ENCODE measurements at regions not wholly inside any gene's neighbourhood (a gene's known extent, or its start where the extent isn't known, plus 50 kb on each side); places are given as distances from the start of the nearest gene placed in this dataset.
"Not testable (repeated sequence)": the region's sequence is repeated elsewhere in the genome, so short reads cannot be mapped to it uniquely, and the experiment has no call there.

DNA sequence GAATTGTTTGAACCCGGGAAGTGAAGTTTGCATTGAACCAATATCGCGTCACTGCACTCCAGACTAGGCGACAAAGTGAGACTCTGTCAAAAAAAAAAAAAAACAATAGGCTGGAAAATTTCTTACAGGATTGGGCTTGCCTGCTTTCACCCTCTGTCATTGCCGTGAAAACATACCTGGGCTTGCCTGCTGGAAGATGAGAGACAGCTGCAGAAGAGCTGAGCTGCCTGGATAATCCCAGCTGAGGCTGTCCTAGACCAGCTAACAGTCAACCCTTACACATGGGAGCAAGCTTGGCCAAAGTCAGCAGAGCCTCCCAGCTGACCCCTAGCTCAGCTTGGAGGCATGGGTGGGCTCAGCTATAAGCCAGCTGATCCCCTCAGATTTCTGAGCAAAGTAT, 306.2 kb downstream of the CCSER2 start:
- no peak for DNase-seq

DNA sequence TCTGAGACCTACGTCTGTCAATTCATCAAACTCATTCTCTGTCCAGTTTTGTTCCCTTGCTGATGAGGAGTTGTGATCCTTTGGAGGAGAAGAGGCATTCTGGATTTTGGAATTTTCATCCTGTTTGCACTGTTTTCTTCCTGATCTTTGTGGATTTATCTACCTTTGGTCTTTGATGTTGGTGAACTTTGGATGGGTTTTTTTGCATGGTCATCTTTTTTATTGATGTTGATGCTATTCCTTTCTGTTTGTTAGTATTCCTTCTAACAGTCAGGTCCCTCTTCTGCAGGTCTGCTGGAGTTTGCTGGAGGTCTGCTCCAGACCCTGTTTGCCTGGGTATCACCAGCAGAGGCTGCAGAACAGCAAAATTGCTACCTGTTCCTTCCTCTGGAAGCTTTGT, 322.2 kb downstream of the CCSER2 start:
- DNase-seq = not testable (repeated sequence)

DNA sequence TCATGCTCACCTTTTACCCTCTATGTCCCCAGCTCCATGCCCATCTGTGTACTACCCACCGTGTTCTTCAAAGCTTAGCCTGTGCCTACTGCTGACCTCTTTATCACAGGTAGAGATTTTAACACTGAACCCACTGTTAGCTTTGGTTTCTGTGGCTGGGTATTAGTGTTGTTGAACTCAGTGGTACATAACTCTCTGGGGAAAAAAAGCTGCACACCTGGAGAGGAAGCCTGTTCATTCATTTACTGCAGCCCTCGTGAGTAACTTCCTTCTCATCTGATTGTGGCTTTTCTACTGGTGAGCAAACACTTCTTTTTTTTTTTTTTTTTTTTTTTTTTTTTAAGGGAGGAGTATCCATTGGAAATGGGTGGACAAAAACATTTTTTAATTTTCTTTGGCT, 326.3 kb downstream of the CCSER2 start:
- DNase-seq = peak; percentile 20

DNA sequence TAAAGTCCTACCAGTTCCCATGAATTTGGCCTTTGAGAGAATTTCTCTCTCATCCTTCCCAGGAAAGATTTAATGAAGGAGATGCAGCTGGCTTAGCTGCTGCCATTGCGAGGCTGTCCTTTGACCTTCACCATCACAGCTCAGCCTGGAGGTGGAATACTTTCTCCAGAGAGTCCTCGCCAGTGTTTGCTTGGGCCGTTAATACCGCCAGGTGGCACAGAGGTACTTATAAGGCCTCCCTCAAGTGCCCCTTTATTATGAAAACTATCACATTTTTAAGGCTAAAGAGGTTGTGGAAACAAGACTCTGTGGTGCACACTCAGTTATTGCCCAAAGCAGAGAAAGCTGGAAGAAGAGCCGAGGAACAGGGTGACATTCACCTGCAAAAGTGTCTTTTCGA, 330.6 kb downstream of the CCSER2 start:
- no peak for DNase-seq

DNA sequence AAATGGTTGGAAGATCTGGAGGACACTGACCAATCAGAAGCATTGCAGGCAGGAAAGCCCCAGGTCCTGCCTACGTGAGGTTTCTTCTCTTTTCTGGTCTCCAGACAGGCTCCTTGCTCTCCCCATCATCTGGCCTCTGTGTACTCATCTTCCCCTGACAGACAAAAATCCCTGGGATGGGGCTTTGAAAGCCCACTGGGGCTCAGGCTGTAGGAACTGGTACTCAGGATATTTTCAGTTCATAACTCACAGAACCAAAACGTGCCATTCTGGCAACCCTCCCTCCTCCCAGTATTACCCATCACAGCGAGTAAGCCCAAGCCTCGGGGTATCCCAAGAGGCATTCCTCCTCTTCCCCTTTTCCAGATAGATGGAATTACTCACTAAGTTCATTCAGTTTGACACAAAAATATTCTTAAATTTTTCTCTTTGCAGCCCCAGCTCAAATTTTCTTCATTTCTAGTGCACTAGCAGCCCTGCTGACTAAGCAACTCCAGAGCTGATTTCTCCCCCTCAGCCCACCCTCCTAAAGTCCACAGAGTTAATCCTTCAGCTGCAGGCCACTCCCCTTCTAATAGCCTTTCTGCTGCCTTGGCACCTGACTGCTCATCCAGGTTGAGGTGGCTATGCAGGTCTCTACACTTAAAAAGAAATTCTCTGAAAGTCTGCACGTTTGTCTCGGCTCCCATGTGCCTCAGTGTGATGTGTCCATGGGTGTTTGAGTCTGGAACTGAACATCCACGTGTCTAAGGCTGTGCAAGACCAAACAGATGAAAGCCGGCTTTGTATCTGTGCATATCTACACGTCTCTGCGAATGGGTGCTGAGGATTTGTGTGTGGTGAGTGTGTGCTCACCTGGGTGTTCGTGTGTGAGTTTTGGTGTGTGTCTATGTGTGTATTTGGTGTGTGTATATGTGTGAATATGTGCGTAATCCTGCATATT, 331.4 kb downstream of the CCSER2 start:
- DNase-seq = no peak

DNA sequence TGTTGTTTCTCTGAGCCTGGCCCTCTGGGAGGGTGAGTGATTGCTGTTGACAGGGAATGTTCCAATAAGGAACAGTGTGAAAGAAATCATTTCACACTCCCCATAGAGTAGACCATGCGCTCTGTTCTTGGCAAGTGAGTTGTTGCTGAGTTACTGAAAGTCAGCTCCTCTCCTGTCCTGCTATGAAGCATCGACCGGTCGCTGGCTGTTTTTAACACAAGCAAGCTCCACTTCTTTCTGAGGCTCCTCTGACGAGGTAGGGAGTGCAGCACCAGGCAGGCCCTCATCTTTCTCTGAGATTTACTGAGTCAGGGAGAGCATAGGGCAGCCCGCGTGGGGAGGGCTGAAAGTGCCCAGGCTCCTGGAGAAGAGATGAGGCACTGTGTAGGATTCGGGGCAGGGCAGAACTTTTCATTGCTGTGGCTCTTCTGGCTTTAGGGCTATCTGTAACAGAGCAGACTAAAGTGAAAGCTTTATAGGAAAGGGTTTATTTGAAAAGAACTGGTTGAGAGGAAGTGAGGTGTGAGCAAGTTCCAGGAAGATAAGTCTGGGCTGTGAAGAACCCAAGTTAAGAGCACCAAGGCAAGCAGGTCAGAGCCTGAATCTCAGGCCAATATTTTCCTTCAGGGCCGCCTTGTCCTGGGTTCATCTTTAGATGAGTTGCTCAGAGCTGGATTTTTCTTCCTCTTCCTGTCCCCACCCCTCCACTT, 332.2 kb downstream of the CCSER2 start:
- no peak for DNase-seq

DNA sequence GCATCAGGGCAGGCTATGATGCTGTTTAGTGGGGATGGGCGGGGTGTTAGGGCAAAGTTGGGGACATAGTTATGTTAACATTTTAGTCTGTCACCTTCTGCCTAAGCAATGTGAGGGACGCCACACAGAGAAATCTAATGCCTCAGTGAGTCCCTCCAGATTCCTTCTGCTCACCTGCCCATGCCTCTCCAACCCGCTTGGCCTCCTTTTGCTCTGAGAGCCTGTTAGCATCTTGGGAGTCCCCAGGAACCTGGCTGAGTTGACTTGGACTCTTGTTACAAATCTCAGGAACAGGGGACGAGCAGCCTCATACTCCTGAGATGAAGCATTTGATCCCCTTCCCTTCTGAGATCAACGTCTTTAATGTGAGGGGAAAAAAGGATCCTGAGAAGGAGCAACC, 336.8 kb downstream of the CCSER2 start:
- DNase-seq = no peak

DNA sequence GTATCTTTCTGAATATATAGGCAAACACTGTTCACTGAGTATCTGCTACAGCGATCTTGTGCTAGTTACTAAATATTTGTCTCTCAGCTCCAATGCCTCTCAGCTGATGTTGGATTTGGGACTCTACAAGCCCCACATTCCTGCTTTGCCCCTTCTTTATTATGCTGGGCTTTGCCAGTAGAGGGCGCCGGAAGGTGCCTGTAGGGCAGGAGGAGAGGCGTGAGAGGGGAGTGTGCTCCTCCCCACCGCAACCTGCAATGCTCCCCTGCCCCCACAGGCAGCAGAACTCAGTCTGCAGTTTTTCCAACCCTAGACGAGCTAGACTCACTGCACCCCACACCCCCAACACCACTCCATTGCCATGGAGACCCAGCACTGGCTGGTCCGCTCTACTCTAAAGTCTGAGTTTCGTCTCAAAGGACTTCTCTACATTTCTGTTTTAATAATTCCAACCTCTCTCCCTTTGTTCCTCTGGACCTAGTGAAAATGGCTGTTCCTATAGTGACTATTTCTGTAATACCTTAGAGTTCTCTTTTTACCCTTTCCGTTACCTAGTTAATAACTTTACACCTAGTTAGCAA, 337.6 kb downstream of the CCSER2 start:
- DNase-seq = no peak

DNA sequence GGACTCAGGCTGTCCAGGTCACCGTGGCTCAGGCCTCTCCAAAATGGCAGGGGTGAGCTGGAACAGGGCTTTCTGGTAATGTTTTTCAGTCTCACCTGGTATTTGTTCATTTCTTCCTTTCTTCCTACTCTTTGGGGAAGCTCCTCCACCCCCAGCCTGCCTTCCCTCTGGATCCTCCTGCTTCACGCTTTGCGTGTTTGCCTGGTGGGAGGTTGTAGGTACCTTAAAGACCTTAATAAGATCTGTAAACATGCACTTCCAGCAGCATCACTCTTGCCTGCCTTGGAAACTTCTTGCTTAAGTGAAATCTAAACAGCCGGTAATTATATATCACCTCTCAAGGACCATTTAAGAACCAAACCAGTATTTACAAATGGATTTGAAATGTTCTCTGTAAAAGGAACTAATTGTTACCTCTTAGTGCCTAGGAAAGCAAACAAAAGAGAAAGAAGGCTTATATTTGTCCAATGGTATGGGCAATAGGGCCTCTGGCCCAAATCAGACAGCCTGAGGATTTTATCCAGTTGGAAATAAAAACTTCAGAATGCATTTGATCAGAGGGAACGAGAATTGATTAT, 339.9 kb downstream of the CCSER2 start:
- DNase-seq = peak; percentile 52

DNA sequence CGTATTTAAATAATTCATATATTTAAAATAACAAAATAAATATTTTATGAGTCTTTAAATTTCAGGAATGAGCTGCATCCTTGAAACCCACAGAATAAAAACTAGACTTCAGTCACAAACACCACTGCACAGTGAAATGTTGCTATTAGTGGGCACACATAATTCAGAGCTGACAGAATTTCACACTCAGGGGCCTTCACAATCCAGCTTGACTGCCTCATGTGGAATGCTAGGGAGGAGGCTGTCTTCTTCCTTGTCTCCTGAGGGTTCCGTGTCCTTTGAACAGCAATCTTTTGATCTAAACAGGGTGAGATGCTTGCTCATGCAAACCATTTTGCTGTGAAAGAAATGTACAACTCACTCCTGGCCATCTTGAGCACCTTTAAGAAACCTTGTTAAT, 346.7 kb downstream of the CCSER2 start:
- no peak for DNase-seq

DNA sequence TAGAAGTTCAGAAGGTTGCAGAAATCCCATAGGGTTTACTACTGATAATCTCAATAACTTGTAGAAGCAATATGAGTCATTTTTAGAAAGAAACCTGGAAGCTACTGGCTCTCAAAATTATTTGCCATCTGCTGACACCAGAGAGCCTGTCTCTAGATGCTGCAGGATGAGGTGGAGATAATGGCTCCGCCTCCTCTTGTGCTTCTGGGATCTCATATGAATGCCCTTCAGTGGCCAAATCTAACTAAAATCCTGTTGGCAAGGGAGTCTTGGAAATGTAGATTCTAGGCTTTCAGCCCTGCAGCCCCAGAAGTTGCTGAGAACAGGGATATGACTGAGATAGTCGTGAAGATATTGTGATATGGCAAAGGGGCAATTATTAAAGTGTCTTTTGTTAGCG, 348.1 kb downstream of the CCSER2 start:
- no peak for DNase-seq

DNA sequence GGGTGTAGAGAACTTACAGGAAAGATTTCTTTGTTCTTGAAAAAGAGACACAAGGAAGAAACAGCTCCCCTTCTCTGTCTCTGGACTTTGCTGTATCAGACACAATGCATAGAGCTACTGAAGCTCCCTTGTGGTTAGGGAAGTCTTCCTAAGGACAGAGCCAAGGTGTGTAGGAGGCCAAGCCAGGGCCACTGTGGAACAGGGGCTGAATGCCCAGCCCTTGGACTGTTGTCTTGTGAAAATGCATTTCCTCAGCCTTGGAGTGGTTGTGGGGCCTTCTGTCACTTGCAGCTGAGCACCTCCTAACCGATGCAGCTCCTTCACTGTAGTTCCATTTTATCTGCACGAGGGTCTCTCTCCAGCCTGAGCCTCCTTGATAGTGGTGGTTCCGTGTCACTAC, 353.4 kb downstream of the CCSER2 start:
- no peak for DNase-seq

DNA sequence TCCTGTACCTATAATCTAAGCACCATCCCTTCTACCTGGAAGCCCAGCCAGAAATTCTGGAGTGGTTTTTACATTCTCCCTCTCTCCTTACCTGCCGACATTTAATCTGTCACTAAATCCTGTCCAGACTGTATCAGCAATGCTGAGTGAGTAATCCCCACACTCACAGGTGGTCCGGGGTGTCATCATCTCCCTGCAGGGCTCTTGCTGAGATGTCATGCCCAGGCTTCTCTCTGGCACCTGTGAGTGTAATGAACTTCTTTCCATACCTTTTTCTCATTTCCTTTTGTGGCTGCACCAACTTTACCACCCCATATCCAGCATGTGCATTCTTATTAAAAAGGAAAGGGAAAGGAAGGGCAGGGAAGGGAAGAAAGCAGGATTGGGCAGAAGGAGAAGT, 355.2 kb downstream of the CCSER2 start:
- no peak for DNase-seq

DNA sequence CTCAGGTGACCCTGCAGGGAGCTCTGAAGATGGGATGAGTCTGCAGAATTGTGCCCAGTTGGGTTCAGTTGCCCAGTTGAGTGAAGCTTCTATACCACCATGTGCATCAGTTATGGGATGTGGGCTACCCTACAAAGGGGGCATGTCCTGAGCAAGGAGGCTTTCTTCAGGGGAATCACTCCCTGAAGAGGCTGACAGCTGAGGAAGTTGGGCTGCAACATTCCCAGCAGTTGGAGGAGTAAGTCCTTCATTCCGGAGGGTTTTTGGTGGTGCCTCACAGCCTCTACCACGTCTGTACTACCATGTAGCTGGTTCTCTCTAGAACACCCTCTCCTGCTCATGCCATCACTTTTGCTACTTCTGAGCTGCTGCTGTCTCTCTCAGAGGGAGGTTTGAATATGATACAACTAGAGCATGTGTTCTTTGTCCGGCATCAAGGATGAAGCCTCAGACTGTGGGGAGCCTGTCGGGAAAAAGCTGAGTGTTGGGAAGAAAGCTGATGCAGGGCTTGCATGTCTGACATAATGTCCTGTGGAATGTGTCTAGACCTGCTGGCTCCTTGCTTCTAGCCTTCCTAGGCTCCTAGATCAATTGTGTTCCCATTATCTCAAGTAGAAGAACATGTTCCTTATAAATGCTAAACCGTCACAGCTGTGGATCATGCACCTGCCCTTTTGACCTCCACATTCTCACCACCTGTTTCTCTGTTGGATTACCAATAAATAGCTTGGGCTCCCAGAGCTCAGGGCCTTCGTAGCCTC, 355.8 kb downstream of the CCSER2 start:
- DNase-seq = no peak

DNA sequence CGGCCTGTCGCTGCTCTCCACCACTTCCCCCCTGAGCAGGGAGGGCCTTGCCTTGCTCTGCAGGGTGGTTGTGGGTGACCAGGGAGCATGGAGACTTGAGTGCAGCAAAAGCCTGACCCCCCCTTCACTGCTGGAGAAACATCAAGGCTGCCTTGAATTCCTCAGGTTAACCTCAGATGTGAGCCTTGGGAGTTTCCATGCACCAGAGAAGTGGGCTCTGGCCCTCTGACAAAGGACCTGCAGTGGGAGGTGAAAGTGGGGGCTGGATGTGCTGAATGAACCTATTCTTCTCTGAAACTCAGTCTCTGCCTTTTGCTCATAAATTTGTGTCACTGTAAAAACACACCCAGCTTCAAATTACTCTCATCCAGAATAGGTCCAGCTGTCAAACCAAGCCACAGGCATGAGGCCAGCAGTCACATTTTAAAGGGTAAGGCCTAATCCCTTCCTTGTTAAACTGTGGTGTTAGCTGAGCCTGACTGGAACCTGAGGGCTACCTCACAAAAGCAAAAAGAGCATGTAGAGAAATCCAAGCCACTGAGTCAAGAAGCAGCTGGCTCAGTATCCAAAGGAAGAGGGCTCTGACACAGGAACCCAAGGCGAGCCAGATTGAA, 356.8 kb downstream of the CCSER2 start:
- DNase-seq = no peak

DNA sequence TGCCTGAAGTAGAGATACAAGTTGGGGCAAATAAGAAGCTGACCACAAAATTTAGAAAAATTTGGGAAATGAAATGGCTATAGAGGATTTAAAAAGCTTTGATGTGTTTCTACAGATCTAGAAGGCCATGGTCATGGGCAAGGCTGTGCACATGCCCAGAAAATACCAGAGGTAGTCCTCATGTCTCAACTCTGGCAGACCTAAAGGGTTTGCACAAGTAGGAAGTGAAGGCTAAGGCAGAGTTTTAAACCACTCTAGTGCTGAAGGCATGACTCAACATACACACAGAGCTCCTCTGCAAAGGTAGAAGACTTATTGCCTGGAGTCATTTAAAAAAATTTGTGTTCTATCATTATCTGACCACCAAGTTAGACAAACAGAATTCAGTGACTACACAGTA, 364.6 kb downstream of the CCSER2 start:
- DNase-seq = no peak

DNA sequence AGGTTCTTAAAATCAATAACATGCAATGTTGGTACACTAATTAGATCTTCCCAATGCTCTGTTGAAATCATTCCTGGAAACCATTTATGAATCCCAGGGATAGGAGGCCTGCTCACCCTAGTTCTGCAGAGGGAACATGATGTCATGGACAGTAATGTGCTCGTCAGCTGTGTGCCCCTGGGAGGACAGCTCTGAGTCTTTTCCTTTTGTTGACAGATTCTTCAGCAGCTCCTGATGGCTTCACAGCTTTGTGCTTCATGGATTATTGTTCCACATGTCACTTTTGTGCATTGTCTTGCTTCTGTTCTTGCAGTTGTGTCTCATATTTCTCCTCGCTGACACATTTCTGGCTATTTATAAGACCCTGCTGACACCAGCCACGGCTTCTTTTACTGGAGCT, 367.5 kb downstream of the CCSER2 start:
- DNase-seq = no peak

DNA sequence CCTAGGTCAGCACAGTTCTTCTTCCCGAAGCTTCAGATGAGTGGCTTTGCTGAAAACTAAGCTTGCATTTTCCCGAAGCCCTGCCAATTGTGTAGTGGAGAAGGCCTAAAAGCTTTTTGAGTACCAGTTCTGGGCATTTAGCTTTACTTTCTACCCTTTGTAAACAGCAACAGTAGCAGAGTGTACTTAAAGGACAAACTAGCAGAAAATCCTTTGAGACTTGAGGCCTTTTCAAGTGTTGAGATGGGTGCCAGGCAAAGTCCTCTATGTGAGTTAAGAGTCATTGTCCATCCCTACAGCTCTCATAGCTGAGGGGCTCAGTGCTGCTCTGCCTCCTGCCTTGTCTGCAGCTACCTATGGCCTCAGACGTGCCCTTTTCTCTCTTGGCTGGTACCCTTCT, 368.2 kb downstream of the CCSER2 start:
- DNase-seq = peak; percentile 62

DNA sequence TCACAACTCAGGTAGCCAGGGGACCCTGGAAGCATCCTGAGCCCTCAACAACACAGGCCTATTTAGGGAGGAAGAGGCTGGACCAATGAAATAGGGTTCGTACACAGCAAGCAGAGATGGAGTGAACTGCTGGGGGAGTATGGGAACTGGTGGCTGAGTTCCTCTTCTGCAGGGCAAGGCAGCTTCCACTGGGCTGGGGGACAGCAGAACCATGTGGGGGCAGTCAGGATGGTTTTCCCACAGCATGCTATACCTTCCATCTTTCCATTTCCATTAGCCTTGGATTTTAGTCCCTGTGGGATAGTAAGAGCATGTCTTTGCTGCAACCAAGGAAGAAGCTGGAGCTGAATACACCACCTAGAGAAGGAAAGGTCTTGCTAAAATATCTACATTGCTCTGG, 370.6 kb downstream of the CCSER2 start:
- no peak for DNase-seq

DNA sequence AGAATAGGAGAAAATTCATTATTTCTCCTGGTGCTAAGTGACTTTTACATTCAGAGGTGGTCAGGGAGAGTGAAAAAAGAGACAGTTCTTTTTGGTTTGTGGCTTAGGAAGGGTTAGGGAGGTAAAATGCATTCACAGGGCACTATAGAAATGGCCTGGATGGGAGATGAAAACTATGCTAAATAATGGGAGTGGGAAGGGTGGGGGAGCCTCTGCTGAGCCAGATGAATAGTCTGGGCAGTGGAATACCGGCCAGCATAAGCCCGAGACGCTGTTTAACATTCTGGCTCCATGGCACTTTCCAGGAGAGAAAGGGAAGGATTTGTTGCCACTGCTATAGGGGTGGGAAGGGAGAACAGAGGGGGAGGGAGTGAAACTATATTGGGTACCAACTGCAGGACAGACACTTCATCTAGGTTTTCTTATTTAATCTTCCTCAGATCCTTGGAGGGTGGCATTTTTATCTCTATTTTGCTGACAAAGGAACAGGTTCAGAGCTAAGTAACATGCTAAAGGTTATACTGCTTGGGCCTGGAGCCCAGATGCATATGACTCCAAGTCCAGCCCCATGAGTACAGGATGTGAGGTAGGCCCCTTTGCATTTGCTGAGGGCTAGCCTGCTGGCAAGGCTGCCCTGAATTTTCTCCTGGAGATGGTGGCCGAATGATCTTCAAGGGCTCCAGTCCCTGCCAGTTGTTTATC, 372.4 kb downstream of the CCSER2 start:
- no peak for DNase-seq

DNA sequence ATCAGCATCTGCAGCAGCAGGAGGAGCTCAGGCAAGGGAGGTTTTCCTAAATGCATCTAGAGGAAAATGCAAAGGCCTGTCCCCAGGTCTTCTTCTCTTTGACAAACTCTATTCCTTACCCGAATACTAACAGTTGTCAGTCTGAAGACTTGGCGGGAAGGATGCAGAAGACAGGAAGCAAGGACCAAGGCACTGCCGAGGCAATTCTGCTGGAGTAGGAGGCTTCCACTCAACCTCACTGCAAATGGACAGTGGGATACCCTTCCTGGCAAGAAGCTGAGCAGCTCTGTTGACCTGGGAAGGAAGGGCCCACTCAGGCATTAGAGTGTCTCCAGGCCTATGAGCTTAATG, 373.0 kb downstream of the CCSER2 start:
- DNase-seq = no peak

DNA sequence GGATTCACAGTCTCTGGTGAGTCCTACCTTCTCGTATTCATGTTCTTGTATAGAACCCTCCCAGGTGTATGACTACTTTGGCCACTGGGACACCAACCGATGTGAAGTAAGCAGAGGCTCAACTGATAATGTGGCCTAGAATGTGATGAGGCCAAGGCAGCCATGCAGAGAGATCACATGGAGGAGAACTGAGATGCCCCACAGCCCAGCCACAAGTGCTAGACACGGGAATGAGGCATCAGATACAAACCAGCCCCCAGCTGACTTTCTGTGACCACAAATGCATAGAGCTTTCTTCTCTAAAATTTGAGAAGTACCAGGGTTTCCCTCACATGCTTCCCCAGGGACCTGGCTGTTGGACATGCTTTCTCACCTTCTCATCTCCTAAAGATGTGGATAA, 375.7 kb downstream of the CCSER2 start:
- no peak for DNase-seq
